ENCODE measurements at regions not wholly inside any gene's neighbourhood (a gene's known extent, or its start where the extent isn't known, plus 50 kb on each side); places are given as distances from the start of the nearest gene placed in this dataset.

DNA sequence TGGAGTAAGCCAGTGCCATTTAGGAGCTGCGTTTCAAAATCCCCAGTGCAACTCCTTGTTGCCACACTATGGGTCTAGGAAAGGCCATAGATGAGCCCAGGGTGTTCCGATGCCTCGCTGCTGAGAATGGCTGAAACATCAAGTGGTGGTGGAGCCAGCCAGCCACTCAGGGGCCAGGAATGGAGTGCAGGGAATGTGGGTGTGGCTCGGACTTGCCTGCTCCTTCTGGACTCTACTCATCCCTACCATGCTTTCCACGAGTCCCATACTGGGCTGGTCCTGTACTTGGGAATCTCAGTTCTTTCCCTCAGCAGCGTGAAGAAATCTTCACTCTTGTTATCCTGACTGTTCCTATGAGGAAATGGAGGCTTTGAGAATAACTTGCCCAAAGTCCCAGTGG, 143.5 kb downstream of the INSIG2 start:
- TF ChIP-seq, protein P1, sequence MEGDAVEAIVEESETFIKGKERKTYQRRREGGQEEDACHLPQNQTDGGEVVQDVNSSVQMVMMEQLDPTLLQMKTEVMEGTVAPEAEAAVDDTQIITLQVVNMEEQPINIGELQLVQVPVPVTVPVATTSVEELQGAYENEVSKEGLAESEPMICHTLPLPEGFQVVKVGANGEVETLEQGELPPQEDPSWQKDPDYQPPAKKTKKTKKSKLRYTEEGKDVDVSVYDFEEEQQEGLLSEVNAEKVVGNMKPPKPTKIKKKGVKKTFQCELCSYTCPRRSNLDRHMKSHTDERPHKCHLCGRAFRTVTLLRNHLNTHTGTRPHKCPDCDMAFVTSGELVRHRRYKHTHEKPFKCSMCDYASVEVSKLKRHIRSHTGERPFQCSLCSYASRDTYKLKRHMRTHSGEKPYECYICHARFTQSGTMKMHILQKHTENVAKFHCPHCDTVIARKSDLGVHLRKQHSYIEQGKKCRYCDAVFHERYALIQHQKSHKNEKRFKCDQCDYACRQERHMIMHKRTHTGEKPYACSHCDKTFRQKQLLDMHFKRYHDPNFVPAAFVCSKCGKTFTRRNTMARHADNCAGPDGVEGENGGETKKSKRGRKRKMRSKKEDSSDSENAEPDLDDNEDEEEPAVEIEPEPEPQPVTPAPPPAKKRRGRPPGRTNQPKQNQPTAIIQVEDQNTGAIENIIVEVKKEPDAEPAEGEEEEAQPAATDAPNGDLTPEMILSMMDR (IDR thresholded peaks at IDR 0.05): no peak
- TF ChIP-seq POLR2A (IDR thresholded peaks at IDR 0.05): no peak
